HG03432 (cell line): ENCODE measurements at regions not wholly inside any gene's neighbourhood (a gene's known extent, or its start where the extent isn't known, plus 50 kb on each side); places are given as distances from the start of the nearest gene placed in this dataset.

Source experiments
- ATAC-seq: cut with Tn5 transposase; IDR thresholded peaks from one replicate; pipeline ENCODE4 v1.9.1; 2021; ENCODE audit warnings: mild to moderate bottlenecking, moderate library complexity; ENCODE audit not compliant: unreplicated experiment

GRCh38 chr3:41125258-41125657 is 74.0 kb upstream of the CTNNB1 start:
- no peak for ATAC-seq

DNA sequence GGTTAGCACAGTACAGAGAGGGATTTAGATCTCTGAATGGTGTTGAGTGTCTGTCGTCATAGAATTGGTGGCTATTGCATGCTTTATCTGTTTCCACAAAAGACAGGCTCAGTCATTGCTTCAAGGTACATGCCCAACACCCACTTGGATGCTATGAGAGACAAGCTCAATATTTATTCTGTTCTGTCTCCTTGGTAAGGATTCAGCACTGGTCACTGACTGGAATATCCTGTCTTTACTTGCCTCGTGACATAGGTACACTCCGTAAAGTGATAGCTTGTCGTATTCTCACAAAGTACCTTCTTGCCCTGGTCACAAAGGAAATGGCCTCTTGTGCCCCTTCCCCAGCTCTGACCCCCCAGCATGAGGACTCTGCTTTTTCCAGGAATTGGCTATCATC is 72.8 kb upstream of the CTNNB1 start:
- no peak for ATAC-seq

GRCh38 chr3:41126961-41127360 is 72.3 kb upstream of the CTNNB1 start:
- ATAC-seq: no peak

- ATAC-seq: no peak
These were observed 71.9 kb upstream of the CTNNB1 start for GRCh38 chr3:41127414-41127813.

GRCh38 chr3:41129731-41130130 is 69.6 kb upstream of the CTNNB1 start:
- ATAC-seq: no peak

DNA sequence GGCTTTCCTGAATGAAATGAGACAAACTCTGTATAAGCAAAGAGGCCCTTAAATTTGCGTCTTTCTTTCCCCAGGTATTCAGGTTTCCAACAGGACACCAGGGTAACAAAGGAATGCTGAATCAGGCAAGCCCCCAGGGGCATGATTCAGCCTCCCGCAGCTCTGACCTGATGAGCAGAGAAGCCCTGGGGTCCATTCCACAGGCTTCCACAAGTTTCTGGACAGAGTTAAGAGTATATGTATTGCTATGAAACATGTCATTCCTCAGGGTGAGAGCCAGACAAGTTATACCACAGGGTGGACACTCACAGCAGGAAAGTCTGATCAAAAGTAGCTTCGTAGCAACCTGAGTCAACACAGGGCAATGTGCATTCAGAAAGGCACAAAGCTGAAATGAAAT is 68.1 kb upstream of the CTNNB1 start:
- ATAC-seq: no peak

- no peak for ATAC-seq
These were observed 61.6 kb upstream of the CTNNB1 start for GRCh38 chr3:41137686-41138111.

GRCh38 chr3:41138146-41138545 is 61.2 kb upstream of the CTNNB1 start:
- ATAC-seq: no peak

DNA sequence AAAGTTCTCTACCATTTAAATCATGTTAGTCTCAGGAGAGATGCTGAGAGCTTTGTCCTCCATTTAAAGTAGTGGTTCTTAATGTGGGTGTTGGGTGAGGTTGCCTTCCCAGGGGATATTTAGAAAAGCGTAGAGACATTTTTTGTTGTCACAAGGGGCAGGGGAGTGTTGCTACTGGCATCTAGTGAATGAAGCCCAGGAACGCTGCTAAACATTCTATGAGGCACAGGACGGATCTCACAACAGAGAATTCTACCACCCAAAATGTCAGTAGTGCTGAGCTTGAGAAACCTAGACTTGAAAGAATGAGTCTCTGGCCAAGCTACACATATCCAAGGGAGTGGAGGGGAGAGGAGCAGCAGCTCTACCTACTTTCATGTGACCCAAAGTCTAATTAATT is 60.7 kb upstream of the CTNNB1 start:
- no peak for ATAC-seq

GRCh38 chr3:41140242-41140641 is 59.1 kb upstream of the CTNNB1 start:
- no peak for ATAC-seq

GRCh38 chr3:41141433-41142167 is 57.7 kb upstream of the CTNNB1 start:
- no peak for ATAC-seq

DNA sequence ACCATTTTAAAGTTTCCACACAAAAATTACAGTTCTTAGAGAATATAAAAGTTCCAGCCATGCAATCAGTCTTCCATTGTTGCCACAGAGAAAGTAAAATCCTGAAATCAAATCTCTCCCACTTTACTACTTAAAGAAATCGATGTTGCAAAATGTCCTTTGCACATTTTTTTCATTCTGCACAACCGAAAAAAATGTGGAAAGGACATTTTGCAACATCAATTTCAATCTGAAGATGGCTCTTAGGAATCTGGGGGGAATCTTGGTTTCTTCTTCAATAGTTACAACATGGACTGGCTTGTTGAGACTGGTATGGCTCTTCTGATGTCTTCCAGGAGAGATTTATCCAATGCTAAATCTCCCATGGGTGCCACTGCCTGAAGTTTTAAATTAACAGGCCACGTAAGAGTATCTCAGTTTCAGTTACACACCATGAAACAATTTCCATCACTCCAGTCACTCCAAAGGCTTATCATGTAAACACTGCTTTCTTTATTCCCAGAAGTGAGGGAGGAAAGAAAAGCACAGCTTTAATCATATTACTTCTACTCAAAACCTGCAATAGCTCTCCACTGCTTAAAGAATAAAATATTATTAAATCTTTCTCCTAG is 55.8 kb upstream of the CTNNB1 start:
- no peak for ATAC-seq

- ATAC-seq: no peak
These were observed 54.7 kb upstream of the CTNNB1 start for GRCh38 chr3:41144631-41145030.

- ATAC-seq: no peak
These were observed 50.8 kb upstream of the CTNNB1 start for GRCh38 chr3:41148478-41148877.

GRCh38 chr3:41148901-41149300 is 50.4 kb upstream of the CTNNB1 start:
- no peak for ATAC-seq
